HCT116 (cell line): ENCODE measurements at regions not wholly inside any gene's neighbourhood (a gene's known extent, or its start where the extent isn't known, plus 50 kb on each side); places are given as distances from the start of the nearest gene placed in this dataset.

Experiments
- POLR2A ChIP-seq: IDR thresholded peaks from 2 replicates; pipeline ENCODE4 v1.7.0; 2011; ENCODE audit warnings: borderline replicate concordance; ENCODE audit not compliant: insufficient read depth, insufficient read length; ENCODE audit errors: extremely low read depth
- TF ChIP-seq, protein P1 (sequence below), 3 experiments: fragments of 200-600 bp in 1 of 3; sonication (generic) in 1 of 3; IDR thresholded peaks in 2 of 3; conservative IDR thresholded peaks in 1 of 3; 2 replicates each; pipeline ENCODE4 v1.5.1; 2012 to 2017; ENCODE audit warnings: low read depth in 2 of 3, low read length in 2 of 3, antibody characterized with exemption in 1 of 3, borderline replicate concordance in 1 of 3, control low read depth in 1 of 3, mild to moderate bottlenecking in 1 of 3, mixed read lengths in 1 of 3, mixed run types in 1 of 3, moderate library complexity in 1 of 3; ENCODE audit not compliant: insufficient read depth in 1 of 3
- TF ChIP-seq, protein P2 (sequence below): IDR thresholded peaks from 2 replicates; pipeline ENCODE4 v1.6.1; 2011; ENCODE audit warnings: mild to moderate bottlenecking, low read length, moderate library complexity; ENCODE audit not compliant: insufficient replicate concordance; ENCODE audit errors: extremely low read depth

DNA sequence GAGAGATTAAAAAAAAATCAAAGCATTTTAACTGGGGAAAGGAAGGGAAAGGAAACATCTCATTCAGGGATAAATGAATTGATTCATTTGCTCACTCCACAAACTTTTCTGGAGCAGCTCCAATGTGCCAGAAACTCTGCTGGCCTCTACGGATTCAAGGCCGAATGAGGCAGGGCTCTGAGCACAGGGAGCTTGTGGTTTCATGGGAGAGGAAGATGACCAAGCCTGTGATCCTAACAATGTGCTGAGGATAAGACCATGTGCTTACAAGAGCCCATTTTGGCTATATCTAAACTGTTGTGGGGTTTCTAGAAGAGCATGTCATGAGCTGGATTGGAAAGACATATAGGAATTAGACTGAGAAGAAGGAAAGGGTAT, 137.5 kb downstream of the ZNF674 start:
- TF ChIP-seq, protein P1, sequence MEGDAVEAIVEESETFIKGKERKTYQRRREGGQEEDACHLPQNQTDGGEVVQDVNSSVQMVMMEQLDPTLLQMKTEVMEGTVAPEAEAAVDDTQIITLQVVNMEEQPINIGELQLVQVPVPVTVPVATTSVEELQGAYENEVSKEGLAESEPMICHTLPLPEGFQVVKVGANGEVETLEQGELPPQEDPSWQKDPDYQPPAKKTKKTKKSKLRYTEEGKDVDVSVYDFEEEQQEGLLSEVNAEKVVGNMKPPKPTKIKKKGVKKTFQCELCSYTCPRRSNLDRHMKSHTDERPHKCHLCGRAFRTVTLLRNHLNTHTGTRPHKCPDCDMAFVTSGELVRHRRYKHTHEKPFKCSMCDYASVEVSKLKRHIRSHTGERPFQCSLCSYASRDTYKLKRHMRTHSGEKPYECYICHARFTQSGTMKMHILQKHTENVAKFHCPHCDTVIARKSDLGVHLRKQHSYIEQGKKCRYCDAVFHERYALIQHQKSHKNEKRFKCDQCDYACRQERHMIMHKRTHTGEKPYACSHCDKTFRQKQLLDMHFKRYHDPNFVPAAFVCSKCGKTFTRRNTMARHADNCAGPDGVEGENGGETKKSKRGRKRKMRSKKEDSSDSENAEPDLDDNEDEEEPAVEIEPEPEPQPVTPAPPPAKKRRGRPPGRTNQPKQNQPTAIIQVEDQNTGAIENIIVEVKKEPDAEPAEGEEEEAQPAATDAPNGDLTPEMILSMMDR (IDR thresholded peaks at IDR 0.05 in 2 of 3, conservative IDR thresholded peaks at IDR 0.05 in 1 of 3; ENCODE audit: borderline replicate concordance in 1 of 3, insufficient read depth in 1 of 3, low read depth in 2 of 3, low read length in 2 of 3): no peak
- TF ChIP-seq POLR2A: no peak
- TF ChIP-seq, protein P2, sequence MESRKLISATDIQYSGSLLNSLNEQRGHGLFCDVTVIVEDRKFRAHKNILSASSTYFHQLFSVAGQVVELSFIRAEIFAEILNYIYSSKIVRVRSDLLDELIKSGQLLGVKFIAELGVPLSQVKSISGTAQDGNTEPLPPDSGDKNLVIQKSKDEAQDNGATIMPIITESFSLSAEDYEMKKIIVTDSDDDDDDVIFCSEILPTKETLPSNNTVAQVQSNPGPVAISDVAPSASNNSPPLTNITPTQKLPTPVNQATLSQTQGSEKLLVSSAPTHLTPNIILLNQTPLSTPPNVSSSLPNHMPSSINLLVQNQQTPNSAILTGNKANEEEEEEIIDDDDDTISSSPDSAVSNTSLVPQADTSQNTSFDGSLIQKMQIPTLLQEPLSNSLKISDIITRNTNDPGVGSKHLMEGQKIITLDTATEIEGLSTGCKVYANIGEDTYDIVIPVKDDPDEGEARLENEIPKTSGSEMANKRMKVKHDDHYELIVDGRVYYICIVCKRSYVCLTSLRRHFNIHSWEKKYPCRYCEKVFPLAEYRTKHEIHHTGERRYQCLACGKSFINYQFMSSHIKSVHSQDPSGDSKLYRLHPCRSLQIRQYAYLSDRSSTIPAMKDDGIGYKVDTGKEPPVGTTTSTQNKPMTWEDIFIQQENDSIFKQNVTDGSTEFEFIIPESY: no peak
